WERI-Rb-1 (cell line): ENCODE measurements at regions not wholly inside any gene's neighbourhood (a gene's known extent, or its start where the extent isn't known, plus 50 kb on each side); places are given as distances from the start of the nearest gene placed in this dataset.

ENCODE experiments used
- DNase-seq: peaks from one replicate; pipeline ENCODE4 v3.0.0-alpha.2; 2020
- H3K27ac ChIP-seq: fragments of 250-450 bp; sonication (Bioruptor Pico); 2 replicates; pipeline ENCODE4 v1.5.1; 2020; ENCODE audit warnings: mild to moderate bottlenecking, moderate library complexity
- H3K27me3 ChIP-seq: fragments of 250-450 bp; sonication (Bioruptor Pico); 2 replicates; pipeline ENCODE4 v1.5.1; 2021; ENCODE audit warnings: mild to moderate bottlenecking, low read depth, moderate library complexity; ENCODE audit not compliant: insufficient read depth, severe bottlenecking
- H3K36me3 ChIP-seq: fragments of 250-450 bp; sonication (Bioruptor Pico); 2 replicates; pipeline ENCODE4 v1.5.1; 2020; ENCODE audit warnings: mild to moderate bottlenecking, moderate library complexity
- H3K4me3 ChIP-seq: 2 replicates; pipeline ENCODE4 v1.5.1; 2011; ENCODE audit warnings: low read depth, mild to moderate bottlenecking, control low read depth, low read length
- H3K9me3 ChIP-seq: fragments of 250-450 bp; sonication (Bioruptor Pico); 2 replicates; pipeline ENCODE4 v1.5.1; 2021; ENCODE audit warnings: mild to moderate bottlenecking, moderate library complexity; ENCODE audit not compliant: severe bottlenecking
- CTCF ChIP-seq: IDR thresholded peaks from 2 replicates; pipeline ENCODE4 v1.5.1; 2011; ENCODE audit warnings: low read depth, mild to moderate bottlenecking, control low read depth, inconsistent platforms, low read length

DNA sequence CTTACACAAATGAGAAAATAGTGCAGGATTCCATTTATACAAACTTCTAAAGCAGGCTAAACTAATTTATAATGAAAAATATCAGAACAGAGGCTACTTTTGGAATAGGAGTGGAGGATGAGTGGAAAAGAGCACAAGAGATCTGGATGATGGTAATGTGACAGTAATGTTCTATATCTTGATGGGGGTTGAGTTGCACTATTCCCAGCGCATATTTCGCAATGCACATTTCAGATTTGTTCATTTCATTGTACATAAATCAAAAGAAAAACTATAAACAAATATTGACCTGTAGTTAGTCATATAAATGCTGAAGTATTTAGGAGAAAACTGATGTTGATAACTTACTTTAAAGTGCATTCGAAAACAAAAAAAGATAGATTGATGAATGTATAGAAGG, 177.0 kb upstream of the MAOA start:
- Histone ChIP-seq H3K27me3 (no peaks in the 10 kb centered on the region), H3K36me3 (no peaks in the 10 kb centered on the region), H3K9me3 (no peaks in the 10 kb centered on the region), H3K27ac (no peak overlapping the region), H3K4me3 (no peak overlapping the region)
- no peak for DNase-seq
- no peak for TF ChIP-seq CTCF

GRCh38 chrX:43479850-43480249, 176.2 kb upstream of the MAOA start:
- Histone ChIP-seq H3K27ac (no peak overlapping the region), H3K36me3 (no peaks in the 10 kb centered on the region), H3K4me3 (no peak overlapping the region), H3K9me3 (no peaks in the 10 kb centered on the region), H3K27me3 (no peaks in the 10 kb centered on the region)
- TF ChIP-seq CTCF: no peak
- no peak for DNase-seq

DNA sequence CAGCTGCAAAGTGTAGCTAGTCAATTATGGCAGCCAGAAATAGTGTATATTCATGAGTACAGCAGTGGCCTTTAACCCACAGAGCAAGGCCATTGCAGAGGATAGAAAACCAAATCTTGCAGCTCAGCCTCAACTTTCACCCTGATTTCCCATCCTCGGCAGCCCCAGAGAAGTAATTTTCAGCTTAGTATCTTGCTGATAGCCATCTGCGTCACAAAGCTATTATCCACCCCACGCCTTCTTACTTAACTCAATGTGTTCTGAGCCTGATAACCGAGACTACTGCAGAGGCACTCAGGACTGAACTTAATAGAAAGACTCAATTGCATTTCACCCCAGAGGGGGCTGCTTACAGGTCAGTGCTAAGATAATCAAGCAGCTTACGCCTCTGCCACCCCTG, 174.5 kb upstream of the MAOA start:
- no peak for TF ChIP-seq CTCF
- peak; percentile 50 for DNase-seq

DNA sequence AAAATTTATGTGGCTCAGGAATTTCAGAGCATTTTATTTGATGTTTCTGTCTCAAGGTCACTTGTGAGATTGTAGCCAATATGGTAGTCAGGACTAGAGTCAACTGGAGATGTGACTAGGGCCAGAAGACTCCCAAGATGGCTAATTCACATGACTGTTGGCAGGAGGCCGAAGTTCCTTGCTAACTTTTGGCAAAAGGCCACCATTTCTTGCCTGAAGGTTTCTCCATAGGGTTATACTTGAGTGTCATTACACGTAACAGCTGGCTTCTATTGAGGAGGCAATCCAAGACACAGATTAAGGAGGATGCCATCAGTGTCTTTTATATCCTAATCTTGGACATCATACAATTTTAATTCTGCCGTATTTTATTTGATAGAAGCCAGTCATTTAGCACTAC, 162.3 kb upstream of the MAOA start:
- Histone ChIP-seq H3K9me3 (no peaks in the 10 kb centered on the region), H3K36me3 (no peaks in the 10 kb centered on the region), H3K27me3 (no peaks in the 10 kb centered on the region), H3K4me3 (no peak overlapping the region), H3K27ac (no peak overlapping the region)
- no peak for TF ChIP-seq CTCF
- DNase-seq: no peak

More for the DNA sequence above, 174.5 kb upstream of the MAOA start:
- no peaks in the 10 kb centered on the region for H3K36me3 ChIP-seq
- no peaks in the 10 kb centered on the region for H3K27me3 ChIP-seq
- H3K4me3 ChIP-seq: no peak overlapping the region
- H3K27ac ChIP-seq: no peak overlapping the region
- H3K9me3 ChIP-seq: no peaks in the 10 kb centered on the region

- H3K27me3 ChIP-seq: no peaks in the 10 kb centered on the region
- no peak for DNase-seq
Observed at GRCh38 chrX:43500246-43500645, 155.9 kb upstream of the MAOA start.

More at GRCh38 chrX:43500246-43500645, 155.9 kb upstream of the MAOA start:
- H3K27ac ChIP-seq: no peak overlapping the region
- no peak overlapping the region for H3K4me3 ChIP-seq
- H3K36me3 ChIP-seq: no peaks in the 10 kb centered on the region
- H3K9me3 ChIP-seq: no peaks in the 10 kb centered on the region
- no peak for TF ChIP-seq CTCF
